ENCODE measurements at regions not wholly inside any gene's neighbourhood (a gene's known extent, or its start where the extent isn't known, plus 50 kb on each side); places are given as distances from the start of the nearest gene placed in this dataset.

DNA sequence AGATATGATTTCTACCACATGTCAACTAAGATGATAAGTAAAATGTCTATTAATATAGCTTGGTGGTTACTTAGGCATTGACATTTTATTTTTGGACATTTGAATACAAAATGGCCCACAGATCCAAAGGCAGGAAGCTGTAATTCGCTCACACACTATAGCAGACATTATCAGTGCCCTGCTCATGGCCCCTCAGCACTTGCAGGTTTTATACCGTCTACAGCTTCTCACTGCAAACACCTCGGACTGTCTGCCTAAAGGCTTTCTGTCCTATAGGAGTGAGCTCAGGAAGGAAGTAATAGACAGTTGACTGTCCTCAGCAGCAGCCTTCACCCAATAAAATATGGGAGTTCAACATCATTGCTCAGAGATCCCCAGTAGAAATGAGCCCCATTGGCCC is 140.8 kb upstream of the RASA1 start:
- H3K4me3 ChIP-seq (replicated peaks in 1 of 3; ENCODE audit: low read depth in 2 of 3, low read length in 3 of 3): no peak overlapping the region
- no peak overlapping the region for H3K9ac ChIP-seq (ENCODE audit: insufficient read depth, low read length, poor library complexity, severe bottlenecking)
- Mint-ChIP-seq H3K4me1 (peaks cover 5% of the 10 kb centered on the region), H3K9me3 (peaks cover 0 to 4% (median 0%) of the 10 kb centered on the region in 7 donors), H3K27ac (no peak overlapping the region), H3K27me3 (ENCODE audit: low read depth in 3 of 3) (peaks cover 0 to 2% (median 1%) of the 10 kb centered on the region in 3 donors), H3K4me3 (no peak overlapping the region), H3K36me3 (no peaks in the 10 kb centered on the region)
- no peaks in the 10 kb centered on the region for H3K9me3 ChIP-seq (replicated peaks in 1 of 2; ENCODE audit: control insufficient read depth in 1 of 2, insufficient read depth in 1 of 2, low read length in 2 of 2)
- H2AFZ ChIP-seq (ENCODE audit: insufficient read depth, low read depth, low read length, poor library complexity, severe bottlenecking): peak overlapping the region; percentile 14
- intact Hi-C loops (cut with micrococcal nuclease): no loop called here
- H3K4me2 ChIP-seq (replicated peaks; ENCODE audit: extremely low read depth, low read length, poor library complexity, severe bottlenecking): no peak overlapping the region
- H3K27ac ChIP-seq (ENCODE audit: low read depth in 1 of 2, low read length in 2 of 2): no peak overlapping the region
- no peaks in the 10 kb centered on the region for H3K36me3 ChIP-seq (replicated peaks in 1 of 2; ENCODE audit: control insufficient read depth in 1 of 2, insufficient read depth in 2 of 2, low read length in 2 of 2)
- no peak for TF ChIP-seq CTCF (IDR thresholded peaks at IDR 0.05)
- H3K27me3 ChIP-seq (ENCODE audit: control insufficient read depth in 2 of 2, insufficient read depth in 2 of 2, low read length in 2 of 2): no peaks in the 10 kb centered on the region
- H4K20me1 ChIP-seq (ENCODE audit: insufficient read depth, low read length): no peaks in the 10 kb centered on the region
- no peaks in the 10 kb centered on the region for H3K79me2 ChIP-seq (ENCODE audit: insufficient read depth, low read length)
- H3K4me1 ChIP-seq (ENCODE audit: control insufficient read depth in 1 of 2, insufficient read depth in 2 of 2, low read length in 2 of 2): peaks cover 3 to 4% of the 10 kb centered on the region in 2 donors
- no CpG with 5 or more reads among the region's 3 CpGs for WGBS (ENCODE audit: insufficient coverage)
- no peak for DNase-seq

- Histone ChIP-seq H3K9ac (ENCODE audit: insufficient read depth, low read length, poor library complexity, severe bottlenecking) (no peak overlapping the region), H3K4me2 (replicated peaks; ENCODE audit: extremely low read depth, low read length, poor library complexity, severe bottlenecking) (no peak overlapping the region), H3K27me3 (ENCODE audit: control insufficient read depth in 2 of 2, insufficient read depth in 2 of 2, low read length in 2 of 2) (no peaks in the 10 kb centered on the region), H3K9me3 (replicated peaks in 1 of 2; ENCODE audit: control insufficient read depth in 1 of 2, insufficient read depth in 1 of 2, low read length in 2 of 2) (no peaks in the 10 kb centered on the region), H3K4me1 (ENCODE audit: control insufficient read depth in 1 of 2, insufficient read depth in 2 of 2, low read length in 2 of 2) (no peaks in the 10 kb centered on the region), H3K4me3 (replicated peaks in 1 of 3; ENCODE audit: low read depth in 2 of 3, low read length in 3 of 3) (no peak overlapping the region), H3K27ac (ENCODE audit: low read depth in 1 of 2, low read length in 2 of 2) (no peak overlapping the region), H4K20me1 (ENCODE audit: insufficient read depth, low read length) (no peaks in the 10 kb centered on the region), H3K79me2 (ENCODE audit: insufficient read depth, low read length) (no peaks in the 10 kb centered on the region), H3K36me3 (replicated peaks in 1 of 2; ENCODE audit: control insufficient read depth in 1 of 2, insufficient read depth in 2 of 2, low read length in 2 of 2) (no peaks in the 10 kb centered on the region), H2AFZ (ENCODE audit: insufficient read depth, low read depth, low read length, poor library complexity, severe bottlenecking) (peak overlapping the region; percentile 14)
- no peak for DNase-seq
- Mint-ChIP-seq H3K27me3 (ENCODE audit: low read depth in 3 of 3) (peaks cover 0 to 2% (median 1%) of the 10 kb centered on the region in 3 donors), H3K36me3 (no peaks in the 10 kb centered on the region), H3K27ac (no peak overlapping the region), H3K4me1 (no peaks in the 10 kb centered on the region), H3K4me3 (no peak overlapping the region), H3K9me3 (peaks cover 0 to 4% (median 0%) of the 10 kb centered on the region in 7 donors)
- no CpG with 5 or more reads among the region's 1 CpG for WGBS (ENCODE audit: insufficient coverage)
- intact Hi-C loops (cut with micrococcal nuclease): no loop called here
- TF ChIP-seq CTCF (IDR thresholded peaks at IDR 0.05): no peak
These were observed 140.3 kb upstream of the RASA1 start for GRCh38 chr5:87127426-87127825.

Data from CD14-positive monocyte (primary cell).